WTC11 (cell line): ENCODE measurements at regions not wholly inside any gene's neighbourhood (a gene's known extent, or its start where the extent isn't known, plus 50 kb on each side); places are given as distances from the start of the nearest gene placed in this dataset.

Experiments used
- ZNF138 ChIP-seq: sonication (generic); formaldehyde crosslinking; conservative IDR thresholded peaks from 2 replicates; pipeline ENCODE4 v1.8.1; 2022; ENCODE audit warnings: mild to moderate bottlenecking, moderate library complexity, missing genetic modification reagents

- TF ChIP-seq ZNF138 = no peak
These were observed 51.6 kb upstream of the C13orf42 start (continued) for GRCh38 chr13:51162701-51163100.
